Endodermal cell (in vitro differentiated cells): ENCODE measurements at regions not wholly inside any gene's neighbourhood (a gene's known extent, or its start where the extent isn't known, plus 50 kb on each side); places are given as distances from the start of the nearest gene placed in this dataset.

Experiments
- DNase-seq: peaks from one replicate; pipeline ENCODE4 v3.0.0-alpha.2; 2017
- H3K27ac ChIP-seq: 2 replicates; pipeline ENCODE4 v1.5.1; 2013; ENCODE audit warnings: mild to moderate bottlenecking, low read depth, low read length, moderate library complexity
- H3K27me3 ChIP-seq: 2 replicates; pipeline ENCODE4 v1.6.1; 2013; ENCODE audit warnings: mild to moderate bottlenecking, low read length, moderate library complexity; ENCODE audit not compliant: insufficient read depth, control insufficient read depth, poor library complexity, severe bottlenecking
- H3K36me3 ChIP-seq: 2 replicates; pipeline ENCODE4 v1.7.0; 2013; ENCODE audit warnings: mild to moderate bottlenecking, low read length, moderate library complexity; ENCODE audit not compliant: control insufficient read depth, insufficient read depth
- H3K4me1 ChIP-seq: one replicate; pipeline ENCODE4 v1.7.0; 2013; ENCODE audit warnings: low read length; ENCODE audit not compliant: control insufficient read depth, insufficient read depth
- H3K4me3 ChIP-seq: 2 replicates; pipeline ENCODE4 v1.5.1; 2013; ENCODE audit warnings: mild to moderate bottlenecking, low read length, moderate library complexity
- H3K9ac ChIP-seq: 2 replicates; pipeline ENCODE4 v1.6.1; 2013; ENCODE audit warnings: mild to moderate bottlenecking, low read length, moderate library complexity; ENCODE audit not compliant: poor library complexity, severe bottlenecking; ENCODE audit errors: extremely low read depth
- H3K9me3 ChIP-seq: 2 replicates; pipeline ENCODE4 v1.6.1; 2013; ENCODE audit warnings: mild to moderate bottlenecking, low read length, moderate library complexity; ENCODE audit not compliant: control insufficient read depth
- H3K27ac Mint-ChIP-seq: 2 replicates; pipeline ENCODE4 v1.8.0; 2020; ENCODE audit warnings: mixed read lengths
- H3K27me3 Mint-ChIP-seq: 2 replicates; pipeline ENCODE4 v1.8.0; 2021; ENCODE audit warnings: mild to moderate bottlenecking, mixed read lengths; ENCODE audit not compliant: insufficient read depth
- H3K36me3 Mint-ChIP-seq: 2 replicates; pipeline ENCODE4 v1.8.0; 2020; ENCODE audit warnings: low read depth, mixed read lengths
- H3K4me1 Mint-ChIP-seq: 2 replicates; pipeline ENCODE4 v1.8.0; 2020; ENCODE audit warnings: mixed read lengths
- H3K4me3 Mint-ChIP-seq: 2 replicates; pipeline ENCODE4 v1.8.0; 2020; ENCODE audit warnings: mild to moderate bottlenecking, moderate library complexity, mixed read lengths
- H3K9me3 Mint-ChIP-seq: 2 replicates; pipeline ENCODE4 v1.8.0; 2020; ENCODE audit warnings: mild to moderate bottlenecking, mixed read lengths
- WGBS, 2 experiments: methylation state at CpG; one replicate each; pipeline versions ENCODE4 v1.1.5 to v1.1.7; 2013; ENCODE audit warnings: missing lambda C conversion rate in 2 of 2, mixed read lengths in 1 of 2; ENCODE audit not compliant: insufficient coverage in 1 of 2, insufficient read length in 1 of 2; 5-methylcytosine and 5-hydroxymethylcytosine counted together
- TF ChIP-seq, protein P1 (sequence below): fragments of 200-600 bp; sonication (generic); conservative IDR thresholded peaks from 2 replicates; pipeline ENCODE4 v1.5.0; 2021; ENCODE audit warnings: antibody characterized with exemption, mild to moderate bottlenecking

- peaks cover 13% of the 10 kb centered on the region for H3K27me3 Mint-ChIP-seq
- H3K36me3 Mint-ChIP-seq: no peaks in the 10 kb centered on the region
- no peak for DNase-seq
- Histone ChIP-seq H3K9me3 (no peaks in the 10 kb centered on the region), H3K4me1 (no peaks in the 10 kb centered on the region), H3K36me3 (no peaks in the 10 kb centered on the region), H3K27me3 (no peaks in the 10 kb centered on the region), H3K27ac (no peak overlapping the region), H3K9ac (no peak overlapping the region), H3K4me3 (no peak overlapping the region)
- no peaks in the 10 kb centered on the region for H3K9me3 Mint-ChIP-seq
- TF ChIP-seq, protein P1, sequence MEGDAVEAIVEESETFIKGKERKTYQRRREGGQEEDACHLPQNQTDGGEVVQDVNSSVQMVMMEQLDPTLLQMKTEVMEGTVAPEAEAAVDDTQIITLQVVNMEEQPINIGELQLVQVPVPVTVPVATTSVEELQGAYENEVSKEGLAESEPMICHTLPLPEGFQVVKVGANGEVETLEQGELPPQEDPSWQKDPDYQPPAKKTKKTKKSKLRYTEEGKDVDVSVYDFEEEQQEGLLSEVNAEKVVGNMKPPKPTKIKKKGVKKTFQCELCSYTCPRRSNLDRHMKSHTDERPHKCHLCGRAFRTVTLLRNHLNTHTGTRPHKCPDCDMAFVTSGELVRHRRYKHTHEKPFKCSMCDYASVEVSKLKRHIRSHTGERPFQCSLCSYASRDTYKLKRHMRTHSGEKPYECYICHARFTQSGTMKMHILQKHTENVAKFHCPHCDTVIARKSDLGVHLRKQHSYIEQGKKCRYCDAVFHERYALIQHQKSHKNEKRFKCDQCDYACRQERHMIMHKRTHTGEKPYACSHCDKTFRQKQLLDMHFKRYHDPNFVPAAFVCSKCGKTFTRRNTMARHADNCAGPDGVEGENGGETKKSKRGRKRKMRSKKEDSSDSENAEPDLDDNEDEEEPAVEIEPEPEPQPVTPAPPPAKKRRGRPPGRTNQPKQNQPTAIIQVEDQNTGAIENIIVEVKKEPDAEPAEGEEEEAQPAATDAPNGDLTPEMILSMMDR: no peak
- H3K4me1 Mint-ChIP-seq: no peaks in the 10 kb centered on the region
- no peak overlapping the region for H3K4me3 Mint-ChIP-seq
- 86 to 94% methylated on average over 3 of the region's 3 CpGs for WGBS, 2 experiments
- no peak overlapping the region for H3K27ac Mint-ChIP-seq
Observed at GRCh38 chr14:38958589-38958988, 144.4 kb downstream of the SEC23A start.

- Mint-ChIP-seq H3K4me1 (no peaks in the 10 kb centered on the region), H3K4me3 (no peak overlapping the region), H3K27me3 (peaks cover 13% of the 10 kb centered on the region), H3K36me3 (no peaks in the 10 kb centered on the region), H3K9me3 (no peaks in the 10 kb centered on the region), H3K27ac (no peak overlapping the region)
- Histone ChIP-seq H3K4me1 (no peaks in the 10 kb centered on the region), H3K9me3 (no peaks in the 10 kb centered on the region), H3K4me3 (no peak overlapping the region), H3K27ac (no peak overlapping the region), H3K36me3 (no peaks in the 10 kb centered on the region), H3K27me3 (no peaks in the 10 kb centered on the region), H3K9ac (no peak overlapping the region)
- TF ChIP-seq, protein P1: no peak
- DNase-seq: no peak
- 83 to 88% methylated on average over 1 of the region's 1 CpG for WGBS, 2 experiments
Observed at GRCh38 chr14:38951451-38951850, 151.6 kb downstream of the SEC23A start.

- no peaks in the 10 kb centered on the region for H3K36me3 Mint-ChIP-seq
- no peaks in the 10 kb centered on the region for H3K4me1 Mint-ChIP-seq
- WGBS, 2 experiments: 72 to 87% methylated on average over 3 to 4 of the region's 4 CpGs
- no peaks in the 10 kb centered on the region for H3K9me3 Mint-ChIP-seq
- H3K27ac Mint-ChIP-seq: no peak overlapping the region
- Histone ChIP-seq H3K9me3 (no peaks in the 10 kb centered on the region), H3K4me1 (no peaks in the 10 kb centered on the region), H3K27ac (no peak overlapping the region), H3K36me3 (no peaks in the 10 kb centered on the region), H3K4me3 (no peak overlapping the region), H3K27me3 (no peaks in the 10 kb centered on the region), H3K9ac (no peak overlapping the region)
- TF ChIP-seq, protein P1: no peak
- peaks cover 10% of the 10 kb centered on the region for H3K27me3 Mint-ChIP-seq
- H3K4me3 Mint-ChIP-seq: no peak overlapping the region
- DNase-seq: no peak
Observed at GRCh38 chr14:38950676-38951075, 152.4 kb downstream of the SEC23A start.
